ENCODE measurements at regions not wholly inside any gene's neighbourhood (a gene's known extent, or its start where the extent isn't known, plus 50 kb on each side); places are given as distances from the start of the nearest gene placed in this dataset.

GRCh38 chr2:67544286-67544685 lies 147.2 kb downstream of the ETAA1 start:
- CTCF ChIA-PET: interaction anchor here (0.8 to 1.8 kb wide), 2 partner anchors 9 to 31 kb away, joined by 3 read pairs; no protein-coding TSS in a partner anchor
- TF ChIP-seq CTCF (IDR thresholded peaks at IDR 0.05; ENCODE audit: insufficient read depth, low read depth, low read length): no peak

GRCh38 chr2:67548317-67549201 lies 151.4 kb downstream of the ETAA1 start:
- Histone ChIP-seq H3K27me3 (ENCODE audit: control insufficient read depth, insufficient read depth, low read length) (no peaks in the 10 kb centered on the region), H3K4me3 (ENCODE audit: low read depth, low read length) (no peak overlapping the region), H3K36me3 (ENCODE audit: control insufficient read depth, insufficient read depth, low read length) (no peaks in the 10 kb centered on the region)
- DNase-seq (ENCODE audit: low read depth): no peak
- TF ChIP-seq CTCF (IDR thresholded peaks at IDR 0.05; ENCODE audit: insufficient read depth, low read depth, low read length): no peak
- ChIA-PET POLR2A (interaction anchor here (0.7 kb wide), 1 partner anchor 633 kb away, joined by 3 read pairs; no protein-coding TSS in a partner anchor), CTCF (interaction anchor here (1.6 kb wide), 1 partner anchor 13 kb away, joined by 4 read pairs; no protein-coding TSS in a partner anchor)

More at GRCh38 chr2:67544286-67544685, 147.2 kb downstream of the ETAA1 start:
- no peak overlapping the region for H3K4me3 ChIP-seq (ENCODE audit: low read depth, low read length)
- POLR2A ChIA-PET: no interaction called here
- DNase-seq (ENCODE audit: low read depth): no peak
- H3K36me3 ChIP-seq (ENCODE audit: control insufficient read depth, insufficient read depth, low read length): no peaks in the 10 kb centered on the region
- no peaks in the 10 kb centered on the region for H3K27me3 ChIP-seq (ENCODE audit: control insufficient read depth, insufficient read depth, low read length)

GRCh38 chr2:67559156-67559555 lies 162.0 kb downstream of the ETAA1 start:
- POLR2A ChIA-PET: no interaction called here
- H3K27me3 ChIP-seq (ENCODE audit: control insufficient read depth, insufficient read depth, low read length): no peaks in the 10 kb centered on the region
- CTCF ChIA-PET: no interaction called here
- TF ChIP-seq CTCF (IDR thresholded peaks at IDR 0.05; ENCODE audit: insufficient read depth, low read depth, low read length): no peak
- no peak for DNase-seq (ENCODE audit: low read depth)
- H3K4me3 ChIP-seq (ENCODE audit: low read depth, low read length): no peak overlapping the region
- H3K36me3 ChIP-seq (ENCODE audit: control insufficient read depth, insufficient read depth, low read length): no peaks in the 10 kb centered on the region

GRCh38 chr2:67560771-67561456 lies 163.8 kb downstream of the ETAA1 start:
- TF ChIP-seq CTCF (IDR thresholded peaks at IDR 0.05; ENCODE audit: insufficient read depth, low read depth, low read length): no peak
- H3K4me3 ChIP-seq (ENCODE audit: low read depth, low read length): no peak overlapping the region
- CTCF ChIA-PET: interaction anchor here (1.3 to 1.6 kb wide), 2 partner anchors 10 to 21 kb away, joined by 3 to 6 read pairs; no protein-coding TSS in a partner anchor
- POLR2A ChIA-PET: no interaction called here
- no peak for DNase-seq (ENCODE audit: low read depth)
- no peaks in the 10 kb centered on the region for H3K36me3 ChIP-seq (ENCODE audit: control insufficient read depth, insufficient read depth, low read length)
- no peaks in the 10 kb centered on the region for H3K27me3 ChIP-seq (ENCODE audit: control insufficient read depth, insufficient read depth, low read length)

- no peak for TF ChIP-seq CTCF (IDR thresholded peaks at IDR 0.05; ENCODE audit: insufficient read depth, low read depth, low read length)
- no peak for DNase-seq (ENCODE audit: low read depth)
- CTCF ChIA-PET: interaction anchor here (0.6 to 1.6 kb wide), 5 partner anchors 11 to 260 kb away, joined by 3 to 6 read pairs (median 4); no protein-coding TSS in a partner anchor
- Histone ChIP-seq H3K36me3 (ENCODE audit: control insufficient read depth, insufficient read depth, low read length) (no peaks in the 10 kb centered on the region), H3K4me3 (ENCODE audit: low read depth, low read length) (no peak overlapping the region), H3K27me3 (ENCODE audit: control insufficient read depth, insufficient read depth, low read length) (no peaks in the 10 kb centered on the region)
- POLR2A ChIA-PET: no interaction called here
Observed at GRCh38 chr2:67561457-67561965, 164.4 kb downstream of the ETAA1 start.
